ENCODE measurements at regions not wholly inside any gene's neighbourhood (a gene's known extent, or its start where the extent isn't known, plus 50 kb on each side); places are given as distances from the start of the nearest gene placed in this dataset.

DNA sequence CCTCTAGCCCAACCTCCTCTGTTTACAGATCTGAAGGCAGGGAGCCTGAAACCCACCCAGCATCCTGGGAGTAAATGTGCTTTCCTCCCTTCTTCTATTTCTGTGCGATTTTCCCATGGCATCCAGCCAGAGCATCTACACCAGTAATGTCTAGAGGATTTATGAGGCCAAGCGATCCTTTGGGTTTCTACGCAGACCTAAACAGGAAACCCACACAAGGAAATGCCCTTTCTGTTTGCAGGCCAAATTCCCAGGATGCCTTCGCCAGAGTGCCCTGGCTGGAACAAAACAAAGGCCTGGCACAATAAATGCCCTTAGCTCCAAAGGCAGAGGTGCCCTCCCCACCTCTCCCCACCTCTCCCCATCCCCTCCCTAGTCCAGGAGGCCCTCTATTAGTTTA, 110.5 kb upstream of the CDC42BPA start:
- Histone ChIP-seq H3K4me1 (replicated peaks in 1 of 2) (peaks cover 3 to 14% of the 10 kb centered on the region in 2 donors), H3K27ac (peak overlapping the region in 2 of 5 donors; percentile 57 to 85), H3K27me3 (no peaks in the 10 kb centered on the region), H3K9me3 (replicated peaks in 1 of 3) (no peaks in the 10 kb centered on the region), H3K4me3 (no peak overlapping the region), H3K36me3 (replicated peaks in 1 of 2) (no peaks in the 10 kb centered on the region)
- peak in 4 of 7 donors; percentile 21 to 63 (median 44) for DNase-seq
- 39 to 57% (median 52%) methylated on average over 4 of the region's 4 CpGs for WGBS, 4 donors
- intact Hi-C loops (cut with DNase I), result no loop called here
- TF ChIP-seq POLR2A (IDR thresholded peaks at IDR 0.05), result no peak
- TF ChIP-seq, protein P1, sequence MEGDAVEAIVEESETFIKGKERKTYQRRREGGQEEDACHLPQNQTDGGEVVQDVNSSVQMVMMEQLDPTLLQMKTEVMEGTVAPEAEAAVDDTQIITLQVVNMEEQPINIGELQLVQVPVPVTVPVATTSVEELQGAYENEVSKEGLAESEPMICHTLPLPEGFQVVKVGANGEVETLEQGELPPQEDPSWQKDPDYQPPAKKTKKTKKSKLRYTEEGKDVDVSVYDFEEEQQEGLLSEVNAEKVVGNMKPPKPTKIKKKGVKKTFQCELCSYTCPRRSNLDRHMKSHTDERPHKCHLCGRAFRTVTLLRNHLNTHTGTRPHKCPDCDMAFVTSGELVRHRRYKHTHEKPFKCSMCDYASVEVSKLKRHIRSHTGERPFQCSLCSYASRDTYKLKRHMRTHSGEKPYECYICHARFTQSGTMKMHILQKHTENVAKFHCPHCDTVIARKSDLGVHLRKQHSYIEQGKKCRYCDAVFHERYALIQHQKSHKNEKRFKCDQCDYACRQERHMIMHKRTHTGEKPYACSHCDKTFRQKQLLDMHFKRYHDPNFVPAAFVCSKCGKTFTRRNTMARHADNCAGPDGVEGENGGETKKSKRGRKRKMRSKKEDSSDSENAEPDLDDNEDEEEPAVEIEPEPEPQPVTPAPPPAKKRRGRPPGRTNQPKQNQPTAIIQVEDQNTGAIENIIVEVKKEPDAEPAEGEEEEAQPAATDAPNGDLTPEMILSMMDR (IDR thresholded peaks at IDR 0.05), result no peak

DNA sequence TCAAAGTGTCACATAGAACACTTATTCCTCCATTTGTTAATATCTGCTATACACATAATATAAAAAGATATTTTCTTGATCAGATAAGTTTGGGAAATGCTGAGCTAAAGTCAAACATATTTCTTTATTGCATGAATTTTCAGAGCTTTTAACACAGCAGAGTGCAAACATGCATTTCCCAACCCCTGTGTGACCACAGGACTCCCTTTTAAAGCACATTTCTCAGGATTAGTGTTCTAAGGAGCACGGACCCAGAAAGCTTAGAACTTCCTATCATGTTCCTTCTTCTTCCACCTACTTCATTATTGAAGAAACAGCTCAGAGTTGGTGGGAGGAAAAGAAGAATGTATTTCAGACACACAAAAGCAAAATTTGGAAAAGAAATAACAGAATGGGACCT, 109.1 kb upstream of the CDC42BPA start:
- Histone ChIP-seq H3K27me3 (no peaks in the 10 kb centered on the region), H3K27ac (no peak overlapping the region), H3K4me1 (replicated peaks in 1 of 2) (peaks cover 3 to 14% of the 10 kb centered on the region in 2 donors), H3K9me3 (replicated peaks in 1 of 3) (no peaks in the 10 kb centered on the region), H3K4me3 (no peak overlapping the region), H3K36me3 (replicated peaks in 1 of 2) (no peaks in the 10 kb centered on the region)
- TF ChIP-seq, protein P1 (IDR thresholded peaks at IDR 0.05), result no peak
- no peak for TF ChIP-seq POLR2A (IDR thresholded peaks at IDR 0.05)
- DNase-seq, result no peak
- WGBS, 4 donors, result 81 to 89% (median 87%) methylated on average over 1 of the region's 1 CpG
- intact Hi-C loops (cut with DNase I), result no loop called here

DNA sequence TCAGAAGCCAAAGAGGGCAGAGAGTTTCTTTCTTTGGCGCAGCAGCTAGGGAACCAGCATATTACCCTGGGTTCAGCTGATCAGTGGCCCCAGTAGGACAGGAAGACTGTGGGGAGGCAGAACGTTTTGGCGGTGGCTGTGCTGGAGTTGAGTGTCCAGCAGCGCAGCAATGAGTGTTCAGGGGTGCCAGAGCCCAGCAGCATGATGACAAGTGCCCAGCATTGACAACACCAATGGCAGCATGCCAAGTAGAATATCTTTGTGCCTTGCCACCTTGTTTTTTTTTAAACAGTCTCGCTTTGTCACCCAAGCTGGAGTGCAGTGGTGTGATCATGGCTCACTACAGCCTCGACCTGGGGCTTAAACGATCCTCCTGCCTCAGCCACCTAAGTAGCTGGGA, 106.7 kb upstream of the CDC42BPA start:
- Histone ChIP-seq H3K27ac (no peak overlapping the region), H3K4me1 (replicated peaks in 1 of 2) (peaks cover 0 to 6% of the 10 kb centered on the region in 2 donors), H3K4me3 (no peak overlapping the region), H3K9me3 (replicated peaks in 1 of 3) (no peaks in the 10 kb centered on the region), H3K27me3 (no peaks in the 10 kb centered on the region), H3K36me3 (replicated peaks in 1 of 2) (no peaks in the 10 kb centered on the region)
- WGBS, 4 donors, result 88 to 91% (median 90%) methylated on average over 7 of the region's 7 CpGs
- intact Hi-C loops (cut with DNase I), result no loop called here
- DNase-seq, result no peak
- TF ChIP-seq, protein P1 (IDR thresholded peaks at IDR 0.05), result no peak
- TF ChIP-seq POLR2A (IDR thresholded peaks at IDR 0.05), result no peak

DNA sequence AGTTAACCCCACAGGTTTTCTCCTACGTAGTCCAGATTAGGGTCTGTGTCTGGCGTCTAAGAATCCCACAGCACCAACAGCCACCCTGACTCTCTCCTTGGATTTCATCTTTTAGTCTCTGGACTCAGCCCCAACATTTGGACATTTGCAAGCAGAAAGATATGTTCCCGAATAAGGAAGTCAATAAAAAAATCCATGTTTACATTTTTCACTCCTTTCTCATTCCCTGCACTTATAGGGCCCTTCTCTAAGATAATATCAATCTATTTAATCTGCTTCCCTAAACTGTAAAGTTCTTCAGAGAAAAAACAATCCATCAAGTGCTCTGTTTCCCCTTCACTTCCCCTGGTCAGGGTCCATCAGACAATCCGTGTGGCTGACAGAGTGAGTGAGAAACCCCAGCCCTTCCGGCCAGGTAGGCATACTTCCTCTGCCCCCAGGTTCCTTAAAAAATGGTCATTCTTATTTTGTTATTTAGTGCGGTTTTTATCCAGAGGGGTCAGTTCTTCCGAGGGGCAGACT, 105.9 kb upstream of the CDC42BPA start:
- TF ChIP-seq, protein P1 (IDR thresholded peaks at IDR 0.05), result no peak
- no peak for TF ChIP-seq POLR2A (IDR thresholded peaks at IDR 0.05)
- H3K4me1 ChIP-seq (replicated peaks in 1 of 2), result peaks cover 0 to 5% of the 10 kb centered on the region in 2 donors
- intact Hi-C loops (cut with DNase I), result no loop called here
- no peaks in the 10 kb centered on the region for H3K27me3 ChIP-seq
- H3K9me3 ChIP-seq (replicated peaks in 1 of 3), result no peaks in the 10 kb centered on the region
- no peak overlapping the region for H3K4me3 ChIP-seq
- no peaks in the 10 kb centered on the region for H3K36me3 ChIP-seq (replicated peaks in 1 of 2)
- WGBS, 4 donors, result 72 to 83% (median 77%) methylated on average over 7 of the region's 7 CpGs
- no peak overlapping the region for H3K27ac ChIP-seq
- no peak for DNase-seq
